ENCODE measurements at regions not wholly inside any gene's neighbourhood (a gene's known extent, or its start where the extent isn't known, plus 50 kb on each side); places are given as distances from the start of the nearest gene placed in this dataset.

DNA sequence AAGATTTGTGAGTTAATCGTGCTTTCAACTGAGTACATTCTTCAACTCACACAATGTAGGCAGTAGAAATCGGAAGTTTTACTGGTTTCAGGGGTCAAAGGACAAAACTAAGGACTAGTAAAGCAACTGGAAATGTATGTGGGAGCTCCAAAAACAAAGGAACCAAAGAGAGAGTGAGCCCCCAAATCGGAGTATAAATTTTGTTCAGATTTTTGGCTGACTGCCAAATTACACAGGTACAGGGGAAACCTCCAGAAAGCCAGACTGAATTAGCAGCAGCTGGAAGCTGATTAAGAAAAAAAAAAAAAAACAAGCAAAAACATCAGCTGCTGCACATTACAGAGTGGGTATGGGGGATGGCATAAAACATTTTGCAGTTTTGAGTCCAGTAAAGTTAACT lies 75.2 kb upstream of the GNAZ start:
- Mint-ChIP-seq H3K27me3 (peaks cover 31% of the 10 kb centered on the region), H3K36me3 (ENCODE audit: low read depth) (peaks cover 4% of the 10 kb centered on the region), H3K4me1 (no peaks in the 10 kb centered on the region), H3K4me3 (no peak overlapping the region), H3K27ac (no peak overlapping the region)
- H3K9me3 ChIP-seq (ENCODE audit: control insufficient read depth, low read length, poor library complexity, severe bottlenecking) = peaks cover 13% of the 10 kb centered on the region
- ATAC-seq (no peak), DNase-seq (no peak)

DNA sequence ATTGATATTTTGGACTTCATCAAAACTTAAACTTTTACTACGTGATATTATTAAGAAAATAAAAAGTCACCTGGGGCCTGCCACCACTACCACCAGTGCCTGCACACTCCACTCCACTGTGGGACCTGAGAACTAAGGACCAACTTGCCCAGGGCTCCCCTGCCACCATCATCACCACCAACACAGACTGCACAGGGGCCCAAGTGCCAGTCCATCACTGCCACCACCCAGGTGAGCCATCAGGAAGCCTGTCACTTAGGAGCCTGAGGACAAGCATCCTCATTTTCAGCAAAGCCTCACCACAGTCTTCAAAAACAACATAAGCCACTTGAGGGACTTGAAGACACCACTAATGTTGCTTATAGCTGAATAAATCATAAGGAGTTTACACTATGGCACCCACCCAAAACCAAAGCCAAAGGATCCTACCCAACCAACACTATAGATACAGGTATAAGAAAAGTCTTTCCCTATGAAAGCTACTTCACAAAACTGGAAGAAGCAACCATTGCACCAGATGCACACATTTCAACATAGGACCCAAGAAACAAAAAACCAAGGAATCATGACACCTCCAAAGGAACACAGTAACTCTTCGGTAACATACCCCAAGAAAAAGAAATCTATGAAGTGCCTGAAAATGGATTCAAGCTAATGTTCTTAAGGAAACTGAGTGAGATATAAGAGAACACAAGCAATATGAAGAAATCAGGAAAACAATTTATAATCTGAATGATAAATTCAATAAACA lies 73.6 kb upstream of the GNAZ start:
- DNase-seq (no peak), ATAC-seq (no peak)
- Mint-ChIP-seq H3K4me3 (no peak overlapping the region), H3K27me3 (peaks cover 28% of the 10 kb centered on the region), H3K36me3 (ENCODE audit: low read depth) (peaks cover 8% of the 10 kb centered on the region), H3K27ac (no peak overlapping the region), H3K4me1 (no peaks in the 10 kb centered on the region)
- H3K9me3 ChIP-seq (ENCODE audit: control insufficient read depth, low read length, poor library complexity, severe bottlenecking) = peaks cover 13% of the 10 kb centered on the region

DNA sequence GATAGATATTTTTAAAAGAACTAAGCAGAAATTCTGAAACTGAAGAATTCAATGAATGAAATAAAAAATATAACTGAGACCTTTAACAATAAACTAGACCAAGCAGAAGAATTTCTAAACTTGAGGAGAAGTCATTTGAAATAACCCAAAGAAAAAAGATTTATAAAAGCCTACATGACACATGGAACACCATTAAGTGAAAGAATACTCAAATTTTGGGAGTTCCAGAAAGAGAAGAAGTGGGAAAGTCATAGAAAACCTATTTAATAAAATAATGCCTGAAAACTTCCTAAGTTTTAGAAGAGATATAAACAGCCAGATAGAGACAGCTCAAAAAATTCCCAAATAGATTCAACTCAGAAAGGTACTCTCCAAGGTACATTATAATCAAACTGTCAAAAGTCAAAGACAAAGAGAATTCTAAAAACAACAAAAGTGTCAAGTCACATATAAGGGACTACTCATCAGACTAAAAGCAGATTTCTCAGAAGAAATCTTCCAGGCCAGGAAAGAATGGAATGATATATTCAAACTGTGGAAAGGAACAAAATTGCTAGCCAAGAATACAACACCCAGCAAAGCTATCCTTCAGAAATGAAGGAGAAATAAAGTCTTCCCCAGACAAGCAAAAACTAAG lies 72.9 kb upstream of the GNAZ start:
- ATAC-seq = no peak
- Mint-ChIP-seq H3K27ac (no peak overlapping the region), H3K4me1 (no peaks in the 10 kb centered on the region), H3K27me3 (peaks cover 32% of the 10 kb centered on the region), H3K36me3 (ENCODE audit: low read depth) (peaks cover 8% of the 10 kb centered on the region), H3K4me3 (no peak overlapping the region)
- peaks cover 13% of the 10 kb centered on the region for H3K9me3 ChIP-seq (ENCODE audit: control insufficient read depth, low read length, poor library complexity, severe bottlenecking)
- no peak for DNase-seq

DNA sequence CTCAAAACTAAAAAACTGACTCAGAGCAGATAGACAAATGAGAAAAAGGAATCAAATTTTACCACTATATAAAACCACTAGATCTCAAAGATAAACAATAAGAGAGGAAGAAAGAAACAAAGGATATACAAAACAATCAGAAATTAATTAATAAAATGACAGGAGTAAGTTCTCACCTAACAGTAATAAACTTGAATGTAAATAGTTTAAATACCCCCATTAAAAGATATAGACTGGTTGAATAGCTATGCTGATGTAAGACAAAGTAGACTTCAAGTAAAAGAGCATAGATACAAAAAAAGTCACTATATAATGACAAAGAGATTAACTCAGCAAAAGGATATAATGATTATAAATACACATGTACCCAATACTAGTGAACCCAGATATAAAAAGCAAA lies 72.3 kb upstream of the GNAZ start:
- ATAC-seq (no peak), DNase-seq (no peak)
- H3K9me3 ChIP-seq (ENCODE audit: control insufficient read depth, low read length, poor library complexity, severe bottlenecking) = peaks cover 13% of the 10 kb centered on the region
- no peak overlapping the region for H3K27ac Mint-ChIP-seq
- H3K36me3 Mint-ChIP-seq (ENCODE audit: low read depth) = peaks cover 8% of the 10 kb centered on the region
- peaks cover 27% of the 10 kb centered on the region for H3K27me3 Mint-ChIP-seq
- no peaks in the 10 kb centered on the region for H3K4me1 Mint-ChIP-seq
- H3K4me3 Mint-ChIP-seq = no peak overlapping the region

DNA sequence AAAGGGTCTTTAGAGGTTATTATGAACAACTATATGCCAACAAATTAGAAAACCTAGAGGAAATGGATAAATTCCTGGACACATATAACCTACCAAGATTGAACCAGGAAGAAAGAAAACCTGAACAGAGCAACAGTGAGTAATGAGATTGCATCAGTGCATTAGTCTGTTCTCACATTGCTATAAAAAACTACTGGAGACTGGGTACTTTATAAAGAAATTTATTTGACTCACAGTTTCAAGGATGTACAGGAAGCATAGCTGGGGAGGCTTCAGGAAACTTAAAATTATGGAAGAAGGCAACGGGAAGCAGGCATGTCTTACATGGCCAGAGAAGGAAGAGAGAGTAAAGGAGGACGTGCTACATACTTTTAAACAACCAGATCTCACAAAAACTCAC lies 70.8 kb upstream of the GNAZ start:
- no peak overlapping the region for H3K4me3 Mint-ChIP-seq
- no peak for DNase-seq
- H3K36me3 Mint-ChIP-seq (ENCODE audit: low read depth) = peaks cover 10% of the 10 kb centered on the region
- no peak for ATAC-seq
- peaks cover 34% of the 10 kb centered on the region for H3K27me3 Mint-ChIP-seq
- H3K27ac Mint-ChIP-seq = no peak overlapping the region
- H3K9me3 ChIP-seq (ENCODE audit: control insufficient read depth, low read length, poor library complexity, severe bottlenecking) = peaks cover 13% of the 10 kb centered on the region
- no peaks in the 10 kb centered on the region for H3K4me1 Mint-ChIP-seq

DNA sequence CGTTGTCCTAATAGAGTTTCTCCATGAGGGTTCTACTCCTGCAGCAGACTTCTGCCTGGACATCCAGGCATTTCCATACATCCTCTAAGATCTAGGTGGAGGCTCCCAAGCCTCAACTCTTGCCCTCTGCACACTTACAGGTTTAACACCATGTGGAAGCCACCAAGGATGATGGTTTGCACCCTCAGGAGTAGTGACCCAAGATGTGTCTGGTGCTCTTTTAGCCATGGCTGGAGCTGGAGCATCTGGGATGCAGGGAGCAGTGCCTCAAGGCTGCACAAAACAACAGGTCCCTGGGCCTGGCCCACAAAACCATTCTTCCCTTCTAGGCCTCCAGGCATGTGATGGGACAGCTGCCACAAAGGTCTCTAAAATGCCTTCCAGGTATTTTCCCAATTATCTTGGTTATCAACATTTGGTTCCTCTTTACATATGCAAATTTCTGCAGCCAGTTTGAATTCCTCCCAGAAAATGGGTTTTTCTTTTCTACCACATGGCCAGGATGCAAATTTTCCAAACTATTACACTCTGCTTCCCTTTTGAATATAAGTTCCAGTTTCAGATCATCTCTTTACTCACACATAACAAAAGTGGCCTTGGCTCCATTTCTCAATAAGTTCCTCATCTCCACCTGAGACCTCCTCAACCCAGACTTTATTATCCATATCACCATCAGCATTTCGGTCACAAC lies 69.5 kb upstream of the GNAZ start:
- Mint-ChIP-seq H3K27me3 (peaks cover 40% of the 10 kb centered on the region), H3K4me3 (no peak overlapping the region), H3K4me1 (no peaks in the 10 kb centered on the region), H3K27ac (no peak overlapping the region), H3K36me3 (ENCODE audit: low read depth) (peaks cover 10% of the 10 kb centered on the region)
- peaks cover 9% of the 10 kb centered on the region for H3K9me3 ChIP-seq (ENCODE audit: control insufficient read depth, low read length, poor library complexity, severe bottlenecking)
- ATAC-seq (no peak), DNase-seq (no peak)

DNA sequence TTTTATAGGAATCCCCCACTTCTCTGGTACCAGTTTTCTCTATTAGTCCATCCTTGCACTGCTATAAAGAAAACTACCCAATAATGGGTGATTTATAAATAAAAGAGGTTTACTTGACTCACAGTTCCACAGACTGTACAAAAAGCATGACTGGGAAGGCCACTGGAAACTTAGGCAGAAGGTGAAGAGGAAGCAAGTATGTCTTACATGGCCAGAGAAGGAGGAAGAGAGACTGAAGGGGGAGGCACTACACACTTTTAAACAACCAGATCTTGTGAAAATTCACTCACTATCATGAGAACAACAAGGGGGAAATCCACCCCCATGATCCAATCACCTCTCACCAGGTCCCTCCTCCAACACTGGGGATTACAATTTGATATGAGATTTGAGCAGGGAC lies 68.9 kb upstream of the GNAZ start:
- H3K27me3 Mint-ChIP-seq = peaks cover 40% of the 10 kb centered on the region
- H3K27ac Mint-ChIP-seq = no peak overlapping the region
- ATAC-seq = no peak
- H3K4me1 Mint-ChIP-seq = no peaks in the 10 kb centered on the region
- no peak overlapping the region for H3K4me3 Mint-ChIP-seq
- H3K9me3 ChIP-seq (ENCODE audit: control insufficient read depth, low read length, poor library complexity, severe bottlenecking) = peaks cover 8% of the 10 kb centered on the region
- H3K36me3 Mint-ChIP-seq (ENCODE audit: low read depth) = peaks cover 10% of the 10 kb centered on the region
- no peak for DNase-seq

DNA sequence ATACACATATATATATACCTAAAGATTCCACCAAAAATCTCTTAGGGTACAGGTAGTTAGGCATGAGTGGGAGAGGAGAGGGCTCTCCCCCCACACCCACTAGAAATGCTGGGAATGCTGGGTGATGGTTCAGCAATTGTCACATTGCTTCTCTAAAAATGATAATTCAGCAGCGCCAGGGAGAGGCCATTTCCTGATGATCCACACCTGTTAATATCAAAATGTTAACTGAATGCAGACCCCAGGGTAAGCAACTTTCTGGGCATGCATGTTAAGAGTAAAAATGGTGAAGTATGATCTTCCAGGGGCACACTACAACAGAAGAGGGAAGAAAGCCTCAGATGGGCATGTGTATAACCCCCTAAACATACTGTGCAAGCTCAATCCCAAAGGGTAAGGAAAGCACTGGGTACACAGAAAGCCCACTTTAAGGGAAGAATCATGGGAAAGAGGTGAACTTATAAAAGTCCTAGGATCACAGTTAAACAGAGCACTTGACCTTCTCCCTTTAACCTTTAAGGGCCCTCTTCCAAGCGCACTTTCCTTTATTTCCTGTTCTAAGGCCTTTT lies 67.6 kb upstream of the GNAZ start:
- Mint-ChIP-seq H3K4me3 (no peak overlapping the region), H3K4me1 (no peaks in the 10 kb centered on the region), H3K27me3 (peaks cover 45% of the 10 kb centered on the region), H3K27ac (no peak overlapping the region), H3K36me3 (ENCODE audit: low read depth) (peaks cover 10% of the 10 kb centered on the region)
- H3K9me3 ChIP-seq (ENCODE audit: control insufficient read depth, low read length, poor library complexity, severe bottlenecking) = no peaks in the 10 kb centered on the region
- ATAC-seq (no peak), DNase-seq (no peak)

DNA sequence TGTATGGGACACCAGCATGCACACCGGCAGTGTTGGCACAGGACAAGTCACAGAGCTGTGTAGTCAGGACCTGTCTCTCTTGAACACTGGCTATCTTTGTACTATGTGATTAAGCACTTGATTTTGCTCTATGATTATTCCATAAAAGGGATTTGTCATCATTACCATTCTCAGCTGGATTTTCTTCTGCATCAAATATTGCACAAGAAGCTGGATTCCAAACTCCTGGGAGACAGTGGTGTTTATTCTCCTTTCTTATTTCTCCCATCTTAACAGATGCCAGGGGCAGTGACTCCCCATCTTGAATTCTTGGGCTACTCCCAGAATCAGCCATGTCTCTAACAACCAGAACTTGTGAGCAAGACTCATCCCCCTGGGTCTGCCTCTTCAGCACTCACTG lies 62.5 kb upstream of the GNAZ start:
- no peak overlapping the region for H3K4me3 Mint-ChIP-seq
- no peak for ATAC-seq

DNA sequence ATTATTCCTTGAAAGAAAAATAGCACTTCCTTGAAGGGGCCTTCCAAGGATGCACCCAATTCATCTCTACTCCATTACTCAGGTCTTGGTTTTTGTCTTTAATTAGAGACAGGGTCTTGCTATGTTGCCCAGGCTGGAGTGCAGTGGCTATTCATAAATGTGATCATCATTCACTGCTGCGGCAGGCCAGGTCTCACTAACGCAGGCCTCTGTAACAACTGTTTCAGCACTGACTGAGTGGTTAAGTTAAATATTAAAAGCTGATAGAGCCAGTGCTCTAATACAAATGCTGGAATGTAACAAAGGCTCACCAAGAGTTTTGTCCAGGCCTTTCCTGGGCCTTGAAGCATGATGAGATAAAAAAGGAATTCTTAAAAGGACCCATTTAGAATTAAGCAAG lies 61.4 kb upstream of the GNAZ start:
- no peak overlapping the region for H3K4me3 Mint-ChIP-seq
- no peaks in the 10 kb centered on the region for H3K9me3 ChIP-seq (ENCODE audit: control insufficient read depth, low read length, poor library complexity, severe bottlenecking)
- no peak for DNase-seq
- ATAC-seq = no peak
- peaks cover 6% of the 10 kb centered on the region for H3K4me1 Mint-ChIP-seq
- no peak overlapping the region for H3K27ac Mint-ChIP-seq
- no peaks in the 10 kb centered on the region for H3K36me3 Mint-ChIP-seq (ENCODE audit: low read depth)
- H3K27me3 Mint-ChIP-seq = peaks cover 25% of the 10 kb centered on the region

More for the DNA sequence above, 62.5 kb upstream of the GNAZ start:
- peaks cover 2% of the 10 kb centered on the region for H3K36me3 Mint-ChIP-seq (ENCODE audit: low read depth)
- H3K4me1 Mint-ChIP-seq = peaks cover 6% of the 10 kb centered on the region
- no peak for DNase-seq
- no peak overlapping the region for H3K27ac Mint-ChIP-seq
- no peaks in the 10 kb centered on the region for H3K9me3 ChIP-seq (ENCODE audit: control insufficient read depth, low read length, poor library complexity, severe bottlenecking)
- H3K27me3 Mint-ChIP-seq = peaks cover 35% of the 10 kb centered on the region
